GM23248 (cell line): ENCODE measurements at regions not wholly inside any gene's neighbourhood (a gene's known extent, or its start where the extent isn't known, plus 50 kb on each side); places are given as distances from the start of the nearest gene placed in this dataset.

Source experiments
- EZH2 ChIP-seq: fragments of 200-600 bp; sonication (generic); IDR thresholded peaks from 2 replicates; pipeline ENCODE4 v1.6.1; 2018; ENCODE audit warnings: antibody characterized with exemption, mild to moderate bottlenecking; ENCODE audit not compliant: insufficient read depth, poor library complexity, severe bottlenecking
- EZH2phosphoT487 ChIP-seq: fragments of 200-600 bp; sonication (generic); IDR thresholded peaks from 2 replicates; pipeline ENCODE4 v1.6.1; 2018; ENCODE audit warnings: antibody characterized with exemption, moderate library complexity, mild to moderate bottlenecking, low read depth; ENCODE audit not compliant: insufficient read depth

DNA sequence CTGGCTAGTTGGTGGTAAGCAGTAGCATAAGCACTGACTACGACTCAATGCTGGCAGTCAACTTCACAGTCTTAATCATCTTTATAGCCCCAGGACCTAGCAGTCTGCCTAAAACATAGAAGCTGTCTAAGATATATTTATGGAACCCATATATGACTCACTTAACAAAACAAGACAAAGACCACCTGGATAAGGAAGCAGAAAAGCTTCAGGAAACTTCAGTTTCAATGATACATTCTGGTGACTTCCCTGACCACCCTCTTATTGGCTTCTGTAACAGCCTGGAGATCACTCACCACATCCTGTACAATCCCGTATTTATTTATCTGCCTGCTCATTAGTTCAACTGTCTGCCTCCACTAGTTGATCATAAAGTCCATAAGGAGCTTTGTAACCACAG, 95.5 kb downstream of the PMP22 start:
- TF ChIP-seq EZH2phosphoT487 (no peak), EZH2 (no peak)
